Hepatocyte (in vitro differentiated cells): ENCODE measurements at regions not wholly inside any gene's neighbourhood (a gene's known extent, or its start where the extent isn't known, plus 50 kb on each side); places are given as distances from the start of the nearest gene placed in this dataset.

Source experiments
- EZH2 ChIP-seq: fragments of 200-600 bp; sonication (generic); IDR thresholded peaks from 2 replicates; pipeline ENCODE4 v1.6.1; 2016; ENCODE audit warnings: antibody characterized with exemption, mild to moderate bottlenecking, borderline replicate concordance
- TF ChIP-seq, protein P1 (sequence below): fragments of 200-600 bp; sonication (generic); IDR thresholded peaks from 2 replicates; pipeline ENCODE4 v1.5.1; 2016; ENCODE audit warnings: antibody characterized with exemption, mild to moderate bottlenecking; ENCODE audit not compliant: poor library complexity

DNA sequence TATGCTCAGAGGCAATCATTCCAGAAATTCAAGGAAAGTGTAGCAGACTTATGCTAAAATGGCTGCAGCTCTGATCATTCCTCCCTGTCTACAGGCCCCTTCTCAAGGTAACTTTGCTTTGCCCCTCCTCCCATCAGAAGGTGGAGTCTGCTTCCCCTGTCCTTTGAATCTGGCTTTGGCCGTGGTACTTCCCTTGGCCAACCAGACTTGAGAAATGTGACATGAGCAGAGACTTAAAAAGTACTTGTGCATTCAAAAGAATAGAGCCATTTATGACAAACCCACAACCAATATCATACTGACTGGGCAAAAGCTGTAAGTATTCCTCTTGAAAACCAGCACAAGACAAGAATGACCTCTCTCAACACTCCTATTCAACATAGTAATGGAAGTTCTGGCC, 59.5 kb upstream of the NCKAP5 start:
- TF ChIP-seq, protein P1, sequence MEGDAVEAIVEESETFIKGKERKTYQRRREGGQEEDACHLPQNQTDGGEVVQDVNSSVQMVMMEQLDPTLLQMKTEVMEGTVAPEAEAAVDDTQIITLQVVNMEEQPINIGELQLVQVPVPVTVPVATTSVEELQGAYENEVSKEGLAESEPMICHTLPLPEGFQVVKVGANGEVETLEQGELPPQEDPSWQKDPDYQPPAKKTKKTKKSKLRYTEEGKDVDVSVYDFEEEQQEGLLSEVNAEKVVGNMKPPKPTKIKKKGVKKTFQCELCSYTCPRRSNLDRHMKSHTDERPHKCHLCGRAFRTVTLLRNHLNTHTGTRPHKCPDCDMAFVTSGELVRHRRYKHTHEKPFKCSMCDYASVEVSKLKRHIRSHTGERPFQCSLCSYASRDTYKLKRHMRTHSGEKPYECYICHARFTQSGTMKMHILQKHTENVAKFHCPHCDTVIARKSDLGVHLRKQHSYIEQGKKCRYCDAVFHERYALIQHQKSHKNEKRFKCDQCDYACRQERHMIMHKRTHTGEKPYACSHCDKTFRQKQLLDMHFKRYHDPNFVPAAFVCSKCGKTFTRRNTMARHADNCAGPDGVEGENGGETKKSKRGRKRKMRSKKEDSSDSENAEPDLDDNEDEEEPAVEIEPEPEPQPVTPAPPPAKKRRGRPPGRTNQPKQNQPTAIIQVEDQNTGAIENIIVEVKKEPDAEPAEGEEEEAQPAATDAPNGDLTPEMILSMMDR: no peak
- no peak for TF ChIP-seq EZH2
